Suppressor macrophage (primary cell): ENCODE measurements at regions not wholly inside any gene's neighbourhood (a gene's known extent, or its start where the extent isn't known, plus 50 kb on each side); places are given as distances from the start of the nearest gene placed in this dataset.
"Not testable (repeated sequence)": the region's sequence is repeated elsewhere in the genome, so short reads cannot be mapped to it uniquely, and the experiment has no call there.

Source experiments
- DNase-seq, 4 experiments: peaks; one replicate each; pipeline ENCODE4 v3.0.0-alpha.2; 2020 to 2022

DNA sequence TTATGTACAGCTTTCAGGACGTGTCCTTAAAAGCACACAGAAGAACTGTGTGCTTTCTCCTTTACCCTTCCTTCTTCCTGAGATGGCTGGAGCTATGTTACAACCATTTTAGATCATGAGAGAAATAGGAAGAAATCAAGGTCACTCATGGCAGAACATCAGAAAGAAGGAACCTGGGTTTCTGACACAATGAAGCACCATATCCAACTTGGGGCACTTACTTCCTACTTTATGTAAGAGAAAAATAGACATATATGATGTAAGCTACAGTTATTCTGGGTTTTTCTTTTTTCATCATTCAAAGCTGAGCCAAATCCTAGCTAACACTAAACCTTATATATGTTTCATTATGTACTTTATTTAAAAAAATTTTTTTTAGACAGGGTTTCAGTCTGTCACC is 79.5 kb downstream of the FAM161A start:
- DNase-seq: peak; percentile 55 to 85 (median 68)

DNA sequence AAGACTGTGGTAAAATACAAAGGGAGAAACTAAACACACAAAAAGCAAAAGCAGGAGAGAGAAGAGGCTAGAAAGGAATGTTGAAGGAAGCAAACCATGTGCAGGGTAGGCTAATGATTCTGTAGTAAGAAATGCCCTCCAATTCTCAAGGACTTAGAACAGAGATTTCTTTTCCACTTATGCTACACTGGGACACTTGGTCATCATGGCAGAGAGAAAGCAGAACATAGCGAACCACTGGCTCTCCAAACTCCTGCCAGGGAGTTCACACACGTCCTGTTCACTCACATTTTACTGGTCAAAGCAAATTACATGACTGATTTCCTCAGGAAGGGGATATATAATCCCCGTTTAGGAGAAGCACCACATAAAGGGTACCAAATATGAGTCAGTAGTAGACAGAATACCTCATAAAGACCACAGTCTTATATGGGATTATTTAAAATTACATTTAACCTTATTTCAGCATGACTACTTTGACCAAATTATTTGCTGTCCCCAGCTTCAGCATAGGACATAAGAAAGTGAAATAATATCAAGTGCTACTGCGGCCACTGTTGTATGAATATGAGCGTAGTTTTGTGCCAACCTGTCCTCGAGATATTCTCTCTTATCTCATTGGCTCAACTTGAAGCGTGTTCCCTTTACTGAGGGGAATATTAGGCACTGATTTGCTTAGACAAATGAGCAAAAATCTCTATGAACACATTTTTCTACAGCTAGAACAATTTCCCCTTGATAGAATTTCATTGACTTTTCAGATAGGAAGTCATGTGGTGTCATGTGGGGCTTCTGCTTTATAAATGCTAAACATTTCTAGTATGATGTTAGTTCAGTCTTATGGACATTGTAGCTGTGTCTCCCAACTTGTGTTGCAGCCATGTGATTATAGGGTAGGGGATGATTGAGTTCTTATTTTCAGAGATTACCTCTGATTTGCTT is 81.7 kb downstream of the FAM161A start:
- DNase-seq: peak in 3 of 4 experiments; percentile 5 to 45 (median 40)

DNA sequence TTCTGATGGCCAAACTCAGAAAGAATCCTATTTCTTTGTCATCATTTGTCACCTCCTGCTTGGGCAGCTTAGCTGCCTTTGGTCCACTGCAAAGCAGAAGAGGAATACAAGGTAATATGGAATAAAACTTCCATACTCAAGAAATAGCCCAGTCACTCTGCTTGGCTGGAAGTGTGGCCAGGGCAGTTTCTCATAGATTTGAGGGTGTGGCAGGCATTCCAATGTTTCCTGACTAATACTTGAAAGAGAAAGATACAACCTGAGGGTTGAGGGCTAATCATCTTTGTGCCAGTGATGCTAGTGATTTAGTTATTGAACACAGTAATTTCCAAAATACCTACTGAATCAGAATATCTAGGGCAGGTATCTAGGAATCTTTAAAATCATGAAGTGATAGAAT is 83.1 kb downstream of the FAM161A start:
- DNase-seq: no peak

DNA sequence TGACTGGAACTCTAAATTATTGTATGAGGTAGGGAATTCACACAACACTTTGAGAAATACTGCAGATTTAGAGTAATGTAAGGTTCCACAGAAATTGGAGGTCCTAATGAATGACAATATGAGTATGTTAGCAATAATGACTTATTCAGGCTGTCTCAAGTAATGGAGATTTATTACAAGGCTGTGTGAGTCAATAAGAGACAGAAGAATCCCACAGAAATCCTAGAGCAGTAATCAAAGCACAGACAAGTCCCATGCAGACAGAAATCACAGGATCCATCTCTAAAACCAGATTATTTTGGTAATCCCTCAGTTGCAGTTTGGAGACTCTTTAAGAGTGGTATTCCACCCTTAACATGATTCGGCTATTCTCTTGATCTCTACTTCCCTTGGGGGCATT is 83.6 kb downstream of the FAM161A start:
- DNase-seq: no peak

DNA sequence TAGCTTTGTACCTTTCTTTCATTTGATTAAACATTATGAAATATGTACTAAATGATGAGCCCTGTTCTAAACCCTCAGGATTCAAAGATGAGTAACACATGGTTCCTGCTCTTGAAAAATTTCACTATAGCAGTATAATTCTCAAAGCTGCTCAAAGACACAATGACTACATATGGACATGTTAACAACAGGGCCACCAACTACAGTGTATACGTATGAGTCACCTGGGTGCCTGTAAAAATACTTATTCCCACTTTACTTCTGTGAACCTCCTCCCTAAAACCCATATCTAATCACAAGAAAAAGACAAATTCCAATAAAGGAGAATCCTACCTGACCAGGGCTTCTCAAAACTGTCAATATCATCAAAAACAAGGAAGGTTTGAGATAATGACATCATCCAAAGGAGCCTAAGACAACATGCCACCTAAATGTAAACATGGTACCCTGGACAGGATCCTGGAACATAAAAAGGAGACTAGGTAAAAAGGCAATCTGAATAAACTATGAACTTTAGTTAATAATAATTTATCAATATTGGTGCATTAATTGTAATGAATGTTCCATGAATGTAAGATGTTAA is 84.7 kb downstream of the FAM161A start:
- no peak for DNase-seq

DNA sequence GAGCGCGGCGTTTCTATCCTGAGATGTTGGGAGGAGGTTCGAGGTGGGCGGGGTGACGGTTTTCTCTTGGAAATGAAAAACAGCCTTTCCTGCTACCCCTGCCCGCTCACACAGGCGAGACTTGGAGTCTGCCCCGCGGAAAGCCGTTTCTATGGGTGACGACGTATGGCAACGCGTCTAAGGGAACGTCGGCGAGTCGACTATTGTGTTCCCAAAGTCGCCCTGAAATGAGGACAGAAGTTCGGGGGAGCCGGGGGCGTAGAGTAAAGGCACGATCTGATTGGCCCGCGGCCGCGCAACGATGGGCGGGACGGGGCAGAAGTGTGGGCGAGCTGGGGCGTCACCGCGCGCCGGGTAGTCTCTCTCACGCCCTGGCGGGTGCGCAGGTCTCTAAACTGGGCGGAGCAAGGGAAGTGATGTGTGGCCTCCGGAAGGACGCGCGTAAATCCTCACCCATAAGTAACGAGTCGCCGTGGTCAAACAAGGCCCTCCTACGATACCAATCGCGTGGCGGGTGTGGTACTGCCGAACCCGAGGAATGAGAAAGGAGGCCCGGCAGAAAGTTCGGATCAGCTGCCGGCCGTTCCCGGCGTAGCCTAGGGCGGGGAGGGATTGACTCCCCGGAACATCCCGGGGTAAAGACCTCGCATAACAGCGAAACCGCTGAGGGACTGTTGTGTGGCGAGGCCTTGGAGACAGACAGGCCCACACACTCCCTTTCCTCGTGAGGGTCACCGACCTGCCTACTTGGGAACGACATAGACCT is 89.6 kb downstream of the FAM161A start:
- DNase-seq: peak; percentile 99 to 100 (median 99)

DNA sequence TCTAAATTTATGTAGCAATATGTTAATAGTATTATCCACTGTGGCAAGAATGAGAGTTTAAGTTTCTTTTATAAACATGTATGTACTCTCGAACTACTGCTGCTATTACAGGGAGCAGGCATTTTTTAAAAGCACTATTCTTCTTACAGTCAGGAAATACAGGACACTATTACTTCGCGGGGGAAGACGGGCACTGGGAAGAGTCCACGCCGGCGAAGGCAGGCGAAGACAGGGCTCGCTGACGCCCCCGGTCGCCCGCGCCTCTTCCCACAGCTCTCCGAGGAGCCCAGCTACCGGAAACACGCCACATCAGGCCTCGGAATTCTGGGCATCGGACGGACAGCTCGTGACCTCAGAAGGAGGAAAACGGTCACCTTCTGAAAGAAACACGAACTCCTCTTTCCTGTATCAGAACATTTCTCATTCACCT is 90.2 kb downstream of the FAM161A start:
- peak; percentile 81 to 93 (median 89) for DNase-seq

DNA sequence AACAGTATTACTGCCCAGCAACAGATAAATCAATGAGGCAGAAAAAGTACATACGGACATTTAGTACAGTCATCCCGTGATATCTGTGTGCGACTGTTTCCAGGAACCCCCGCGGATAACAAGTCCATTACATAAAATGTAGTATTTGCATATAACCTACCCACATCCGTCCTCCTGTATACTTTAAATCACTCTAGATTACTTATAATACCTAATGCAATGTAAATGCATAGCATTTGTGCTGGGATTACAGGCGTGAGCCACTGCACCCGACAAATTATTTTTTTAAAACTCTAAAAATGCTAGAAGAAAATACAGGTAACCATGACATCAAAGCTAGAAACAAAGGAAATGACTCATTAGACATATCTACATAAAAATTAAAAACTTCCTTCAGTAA is 91.6 kb downstream of the FAM161A start:
- no peak for DNase-seq

DNA sequence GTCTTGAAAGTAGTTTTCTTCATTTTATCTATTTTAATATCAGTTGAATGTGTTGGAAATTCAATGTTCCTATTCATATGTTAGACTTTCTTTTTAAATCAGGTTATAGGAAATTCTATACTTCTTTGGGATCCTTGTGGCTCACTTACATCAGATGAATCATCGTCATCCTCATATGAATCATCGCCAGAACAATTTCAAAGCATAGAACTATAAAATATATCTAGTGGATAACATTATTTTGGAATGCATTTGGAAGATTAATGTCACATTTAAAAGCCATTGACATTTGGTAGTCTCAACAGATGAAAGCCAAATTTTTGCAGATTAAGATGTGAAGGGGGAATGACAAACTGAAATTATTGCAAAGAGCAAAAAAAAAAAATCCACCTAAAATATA is 94.1 kb downstream of the FAM161A start:
- DNase-seq: peak; percentile 16 to 67 (median 44)

DNA sequence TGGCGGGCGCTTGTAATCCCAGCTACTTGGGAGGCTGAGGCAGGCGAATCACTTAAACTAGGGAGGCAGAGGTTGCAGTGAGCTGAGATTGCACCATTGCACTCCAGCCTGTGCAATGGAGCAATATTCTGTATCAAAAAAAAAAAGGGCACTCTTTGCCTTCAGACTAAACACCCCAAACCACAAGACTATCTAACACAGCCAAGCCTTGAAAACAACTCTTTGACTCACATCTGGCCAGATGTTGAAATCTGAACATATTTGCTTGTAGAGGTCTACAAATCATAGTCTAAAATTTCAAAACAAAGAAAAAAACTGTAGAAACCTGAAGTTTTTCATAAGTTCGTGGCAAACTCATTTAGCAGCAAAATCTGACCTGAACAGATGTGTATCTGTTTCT is 94.9 kb downstream of the FAM161A start:
- peak; percentile 52 to 87 (median 64) for DNase-seq

DNA sequence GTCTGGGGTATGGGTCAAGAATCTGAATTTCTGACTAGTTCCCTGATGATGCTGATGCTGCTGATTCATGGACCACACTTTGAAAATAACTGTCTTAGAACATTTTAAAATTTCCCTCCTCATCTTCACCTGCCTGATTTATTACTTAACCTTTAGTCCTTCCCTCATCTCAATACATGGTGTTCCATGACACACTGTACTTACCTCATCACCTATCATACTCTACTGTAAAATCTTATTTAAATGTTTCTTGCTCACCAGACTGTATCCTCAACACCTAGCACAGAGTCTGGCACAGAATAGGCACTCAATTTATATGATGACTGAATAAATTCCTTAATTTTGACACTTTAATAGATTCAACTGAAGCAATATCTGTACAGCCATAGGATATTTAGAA is 95.7 kb downstream of the FAM161A start:
- no peak for DNase-seq

DNA sequence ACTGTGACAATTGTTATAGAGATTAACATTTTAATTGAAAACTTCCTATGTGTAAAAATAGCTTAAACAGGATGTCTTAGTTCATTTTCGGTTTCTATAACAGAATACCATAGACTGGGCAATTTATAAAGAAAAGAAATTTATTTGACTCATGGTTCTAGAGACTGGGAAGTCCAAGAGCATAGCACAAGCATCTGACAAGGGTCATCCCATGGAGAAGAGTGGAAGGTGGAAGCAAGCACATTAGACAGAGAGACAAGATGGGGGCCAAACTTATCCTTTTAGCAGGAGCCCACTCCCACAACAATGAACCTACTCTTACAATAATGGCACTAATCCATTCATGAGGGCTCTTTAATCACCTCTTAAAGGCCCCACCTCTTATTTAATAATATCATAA is 100.3 kb downstream of the FAM161A start:
- DNase-seq: no peak

DNA sequence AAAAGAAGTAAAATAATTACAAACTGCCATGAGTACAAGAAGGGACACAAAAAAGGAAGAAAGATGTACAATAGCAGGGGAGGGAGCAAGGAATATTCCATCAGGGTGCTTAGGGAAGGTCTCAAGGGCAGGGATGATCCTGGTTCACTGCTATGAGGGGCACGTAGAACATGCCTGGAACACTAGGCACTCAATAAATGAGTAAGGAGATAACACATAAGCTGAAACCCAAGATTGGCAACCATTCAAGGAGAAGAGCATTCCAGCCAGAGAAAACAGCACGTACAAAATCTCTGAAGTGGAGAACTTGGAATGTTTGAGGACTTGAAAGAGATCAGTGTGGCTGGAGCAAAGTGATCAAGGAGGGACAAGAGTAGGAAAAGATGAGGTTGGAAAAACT is 103.2 kb downstream of the FAM161A start:
- no peak for DNase-seq

DNA sequence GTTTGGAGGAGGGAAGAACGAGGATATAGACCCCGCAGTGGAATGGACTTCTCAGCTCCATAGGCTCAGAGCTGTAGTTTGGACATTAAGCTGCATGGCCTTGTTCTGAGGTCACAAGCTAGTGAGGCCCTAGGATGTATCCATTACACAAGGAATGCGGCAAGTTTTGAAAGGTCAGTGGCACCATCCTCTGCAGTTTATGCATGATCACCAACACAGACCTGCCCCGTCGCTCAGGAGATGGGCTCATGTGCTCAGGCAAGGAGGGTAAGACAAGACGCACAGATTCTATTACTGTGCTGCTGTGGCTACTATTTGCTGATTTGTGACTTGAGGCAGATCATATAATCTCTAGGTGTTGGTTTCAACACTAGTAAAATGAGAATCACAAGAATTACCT is 110.9 kb downstream of the FAM161A start:
- no peak for DNase-seq

DNA sequence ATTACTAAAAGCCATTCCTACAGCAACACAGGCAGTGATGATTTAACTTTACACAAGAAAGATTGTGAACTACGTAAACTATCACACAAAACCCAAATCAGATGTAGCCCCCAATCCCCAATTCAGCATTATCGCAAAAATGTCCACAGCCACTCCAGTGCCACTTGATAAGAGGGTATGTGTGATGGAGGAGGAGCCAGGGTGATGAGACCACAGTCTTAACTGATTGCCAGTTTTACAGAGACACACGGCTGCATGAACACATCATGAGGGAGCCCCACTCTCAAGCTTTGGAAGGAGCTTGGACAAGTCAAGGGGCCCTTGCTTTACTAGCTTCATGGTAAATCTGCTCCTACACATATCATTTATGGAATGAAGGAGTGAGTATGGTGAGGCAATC is 116.0 kb downstream of the FAM161A start:
- DNase-seq: no peak

DNA sequence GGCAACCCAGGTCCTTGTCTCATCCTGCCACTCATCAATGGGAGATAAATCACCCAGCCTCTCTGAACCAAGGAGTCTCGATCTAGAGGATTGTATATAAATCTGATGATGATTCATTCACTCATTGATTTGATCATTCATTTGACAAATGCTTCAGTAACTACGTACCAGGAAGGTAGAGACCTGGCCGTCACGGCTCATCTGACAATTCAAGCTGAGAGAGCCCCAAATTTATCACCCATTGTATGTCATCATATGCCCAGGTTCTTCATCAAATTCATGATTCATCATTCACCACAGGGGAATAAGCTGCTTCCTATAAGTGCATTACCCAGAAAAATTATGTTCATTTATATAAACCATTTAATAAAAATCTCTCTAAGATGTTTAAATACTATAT is 116.9 kb downstream of the FAM161A start:
- no peak for DNase-seq

DNA sequence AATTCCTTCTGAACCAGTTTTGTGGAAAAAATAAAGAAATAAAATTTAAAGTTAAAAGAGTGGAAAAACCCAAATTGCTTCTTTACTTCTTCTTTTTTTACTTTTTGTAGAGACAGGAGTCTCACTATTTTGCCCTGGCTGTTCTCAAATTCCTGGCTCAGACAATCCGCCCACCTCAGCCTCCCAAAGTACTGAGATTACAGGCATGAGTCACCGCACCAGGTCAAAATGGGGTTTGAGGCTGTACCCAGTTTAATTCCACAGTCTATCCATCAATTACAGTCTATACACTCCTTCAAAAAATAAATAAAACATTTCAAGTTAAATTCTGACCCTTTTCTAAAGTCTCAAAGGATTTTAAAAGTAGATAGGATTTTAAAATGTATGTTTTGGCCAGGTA is 120.3 kb downstream of the FAM161A start:
- peak in 3 of 4 experiments; percentile 8 to 26 (median 8) for DNase-seq

DNA sequence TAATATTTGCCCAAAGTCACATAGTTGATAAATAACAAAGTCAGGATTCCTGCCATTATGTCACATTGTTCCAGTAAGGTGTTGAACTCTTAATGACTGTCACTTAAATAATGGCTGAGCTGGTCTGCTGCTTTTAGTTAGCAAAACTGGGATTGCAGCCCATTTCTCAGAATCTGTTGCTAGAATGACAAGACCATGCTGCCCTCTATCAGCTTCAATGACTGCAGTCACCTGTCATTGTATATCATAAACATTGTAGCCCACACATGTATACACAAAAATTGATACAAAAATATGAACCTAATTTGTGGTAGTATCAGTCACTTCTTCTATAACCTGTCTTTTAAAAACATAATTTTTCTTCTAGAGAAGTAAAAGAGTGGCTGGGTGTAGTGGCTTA is 121.1 kb downstream of the FAM161A start:
- DNase-seq: no peak

DNA sequence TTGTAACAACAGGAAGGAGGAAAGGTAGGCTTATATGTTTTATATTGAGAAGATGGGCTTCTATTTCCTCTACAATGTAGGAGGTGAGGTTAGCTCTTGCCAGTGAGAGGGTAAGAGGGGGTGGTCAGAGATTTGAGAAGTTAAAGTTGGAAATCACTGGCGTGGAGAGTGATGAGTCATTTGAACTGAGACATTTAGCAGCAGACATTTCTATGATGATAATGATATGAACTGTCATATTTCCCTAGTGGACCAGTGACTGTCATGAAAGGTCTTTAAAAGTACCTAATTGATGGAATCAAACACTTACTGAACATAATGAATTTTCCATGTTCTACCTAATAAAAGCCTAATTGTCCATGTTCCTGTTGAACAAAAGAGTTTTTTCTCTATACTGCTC is 126.1 kb downstream of the FAM161A start:
- DNase-seq: peak; percentile 12 to 57 (median 28)

DNA sequence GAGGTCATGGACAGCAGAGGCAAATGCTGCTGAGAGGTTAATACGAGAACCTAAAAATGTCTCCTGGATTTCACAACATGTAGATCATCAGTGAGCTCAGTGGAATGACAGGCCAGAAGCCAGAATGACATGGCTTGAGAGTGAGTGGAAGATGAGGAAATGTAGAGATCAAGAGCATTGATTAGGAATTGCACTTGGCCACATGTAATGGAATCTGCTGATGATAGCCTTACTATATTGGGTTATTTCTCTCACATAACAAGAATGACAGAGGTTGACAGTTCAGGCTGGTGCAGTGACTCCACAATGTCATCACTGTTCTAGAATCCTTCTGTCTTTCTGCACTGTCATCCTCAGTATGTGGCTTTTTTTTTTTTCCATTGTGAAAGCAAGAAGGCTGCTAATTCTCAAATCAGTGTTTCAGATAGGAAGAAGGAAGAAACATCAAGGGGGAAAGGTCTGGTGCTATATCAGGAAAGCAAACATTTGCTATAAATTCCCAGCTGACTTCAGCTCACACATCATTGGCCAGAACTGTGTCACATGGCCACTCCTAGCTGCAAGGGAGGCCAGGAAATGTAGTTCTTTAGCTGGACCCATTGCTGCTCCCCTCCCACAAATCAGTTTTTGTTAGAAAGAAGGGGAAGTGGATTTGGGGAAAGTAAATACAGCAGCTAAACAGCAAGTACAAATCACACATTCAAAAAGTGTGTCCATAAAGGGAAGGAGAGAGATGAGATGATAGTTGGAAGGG is 127.2 kb downstream of the FAM161A start:
- peak in 3 of 4 experiments; percentile 7 to 19 (median 16) for DNase-seq

DNA sequence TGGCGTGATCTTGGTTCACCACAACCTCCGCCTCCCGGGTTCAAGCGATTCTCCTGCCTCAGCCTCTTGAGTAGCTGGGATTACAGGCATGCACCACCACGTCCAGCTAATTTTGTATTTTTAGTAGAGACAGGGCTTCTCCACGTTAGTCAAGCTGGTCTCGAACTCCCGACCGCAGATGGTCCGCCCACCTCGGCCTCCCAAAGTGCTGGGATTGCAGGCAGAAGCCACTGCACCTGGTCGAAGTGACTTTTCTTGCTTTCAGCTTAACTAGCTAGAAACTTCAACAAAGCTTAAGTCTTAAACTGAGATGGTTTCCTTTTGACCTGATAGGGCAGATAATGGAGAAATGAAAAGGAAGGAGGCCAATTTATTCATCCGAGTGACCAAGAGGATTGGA is 130.5 kb downstream of the FAM161A start:
- DNase-seq: not testable (repeated sequence)

DNA sequence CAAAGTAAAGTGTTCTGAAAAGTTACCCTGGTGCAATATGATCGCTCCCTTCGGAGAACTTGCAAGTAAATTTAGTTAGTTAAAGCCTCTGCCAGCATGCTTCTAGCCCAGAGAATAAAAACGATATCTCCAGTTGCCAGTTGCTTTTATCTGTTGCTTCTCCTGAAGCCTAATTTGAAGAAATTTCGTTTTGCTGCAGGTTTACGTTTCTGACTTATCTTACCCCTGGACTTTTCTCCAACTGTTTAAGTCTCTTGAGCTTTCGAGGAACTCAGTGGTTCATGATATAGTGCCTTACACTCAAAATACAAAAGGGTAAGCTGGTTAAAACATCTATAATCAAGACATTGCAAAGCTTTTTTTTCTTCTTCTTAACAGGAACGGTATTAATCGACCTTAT is 131.1 kb downstream of the FAM161A start:
- no peak for DNase-seq

DNA sequence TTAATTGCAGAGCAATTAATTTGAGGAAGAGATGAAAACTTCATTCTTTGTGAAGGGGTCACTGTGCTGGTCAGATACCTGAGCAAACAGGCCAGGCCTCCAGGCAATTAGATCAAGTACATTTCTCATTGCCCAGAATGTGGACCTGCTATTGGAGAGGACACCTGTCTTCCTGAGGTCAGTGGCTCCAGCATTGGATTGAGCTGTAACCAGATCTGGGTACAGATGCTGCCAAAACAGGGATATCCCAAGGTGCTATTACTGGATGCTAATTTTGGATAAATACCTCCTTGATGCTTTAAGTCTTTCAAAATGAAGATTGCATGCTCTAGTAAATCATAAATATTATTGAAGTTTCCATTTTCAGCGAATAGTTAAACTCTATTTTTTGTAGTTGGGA is 131.5 kb downstream of the FAM161A start:
- DNase-seq: no peak
